ENCODE measurements at regions not wholly inside any gene's neighbourhood (a gene's known extent, or its start where the extent isn't known, plus 50 kb on each side); places are given as distances from the start of the nearest gene placed in this dataset.

DNA sequence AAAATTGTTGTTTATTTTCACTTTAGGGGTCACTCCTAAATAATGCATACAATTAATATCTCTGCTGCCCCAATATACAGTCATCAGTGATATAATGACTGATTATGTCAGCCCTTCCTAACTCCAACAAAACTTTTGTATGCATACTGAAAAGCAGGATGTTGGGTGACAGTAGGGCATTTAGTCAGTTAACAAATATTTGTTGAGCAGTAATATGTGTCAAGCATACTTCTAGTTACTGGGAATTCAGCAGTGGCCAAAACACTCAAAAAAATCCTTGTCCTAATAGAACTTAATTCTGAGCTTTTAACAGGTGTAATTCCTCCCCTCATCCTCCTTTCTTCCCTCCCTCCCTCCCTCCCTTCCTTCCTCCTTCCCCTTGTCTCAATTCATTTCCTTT lies 560.7 kb upstream of the KLHL1 start:
- Histone ChIP-seq H3K36me3 (ENCODE audit: control insufficient read depth in 2 of 2, extremely low read depth in 1 of 2, insufficient read depth in 2 of 2, low read length in 2 of 2) (no peaks in the 10 kb centered on the region), H3K9me1 (ENCODE audit: control insufficient read depth, extremely low read depth, insufficient read depth, low read length) (no peaks in the 10 kb centered on the region), H4K20me1 (ENCODE audit: control insufficient read depth, extremely low read depth, insufficient read depth, low read length) (no peaks in the 10 kb centered on the region), H3K4me1 (ENCODE audit: control insufficient read depth, extremely low read depth, insufficient read depth, low read length) (no peaks in the 10 kb centered on the region), H3K79me2 (ENCODE audit: control insufficient read depth, insufficient read depth, low read length) (no peaks in the 10 kb centered on the region), H2AFZ (ENCODE audit: control insufficient read depth, low read length) (no peak overlapping the region), H3K27me3 (ENCODE audit: control insufficient read depth, extremely low read depth, insufficient read depth, low read length) (no peaks in the 10 kb centered on the region), H3K4me2 (ENCODE audit: control insufficient read depth, extremely low read depth, insufficient read depth, low read depth, low read length) (no peak overlapping the region), H3K9ac (ENCODE audit: control insufficient read depth, extremely low read depth, insufficient read depth, low read length) (no peak overlapping the region), H3K9me3 (ENCODE audit: control insufficient read depth, low read depth, low read length) (no peaks in the 10 kb centered on the region), H3K4me3 (ENCODE audit: control insufficient read depth in 2 of 3, extremely low read depth in 1 of 3, insufficient read depth in 2 of 3, low read depth in 1 of 3, low read length in 3 of 3) (no peak overlapping the region), H3K27ac (ENCODE audit: control insufficient read depth, insufficient read depth, low read length) (no peak overlapping the region)
- DNase-seq (ENCODE audit: low read depth, low spot score) (no peak), FAIRE-seq (no peak)
- dilution Hi-C loops (cut with MboI; ENCODE audit: extremely low pct_ligation_motif_present, low sequenced_read_pairs), result no loop called here
- TF ChIP-seq, protein P1, sequence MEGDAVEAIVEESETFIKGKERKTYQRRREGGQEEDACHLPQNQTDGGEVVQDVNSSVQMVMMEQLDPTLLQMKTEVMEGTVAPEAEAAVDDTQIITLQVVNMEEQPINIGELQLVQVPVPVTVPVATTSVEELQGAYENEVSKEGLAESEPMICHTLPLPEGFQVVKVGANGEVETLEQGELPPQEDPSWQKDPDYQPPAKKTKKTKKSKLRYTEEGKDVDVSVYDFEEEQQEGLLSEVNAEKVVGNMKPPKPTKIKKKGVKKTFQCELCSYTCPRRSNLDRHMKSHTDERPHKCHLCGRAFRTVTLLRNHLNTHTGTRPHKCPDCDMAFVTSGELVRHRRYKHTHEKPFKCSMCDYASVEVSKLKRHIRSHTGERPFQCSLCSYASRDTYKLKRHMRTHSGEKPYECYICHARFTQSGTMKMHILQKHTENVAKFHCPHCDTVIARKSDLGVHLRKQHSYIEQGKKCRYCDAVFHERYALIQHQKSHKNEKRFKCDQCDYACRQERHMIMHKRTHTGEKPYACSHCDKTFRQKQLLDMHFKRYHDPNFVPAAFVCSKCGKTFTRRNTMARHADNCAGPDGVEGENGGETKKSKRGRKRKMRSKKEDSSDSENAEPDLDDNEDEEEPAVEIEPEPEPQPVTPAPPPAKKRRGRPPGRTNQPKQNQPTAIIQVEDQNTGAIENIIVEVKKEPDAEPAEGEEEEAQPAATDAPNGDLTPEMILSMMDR (optimal IDR thresholded peaks at IDR 0.05 in 1 of 3, IDR thresholded peaks at IDR 0.05 in 1 of 3, conservative IDR thresholded peaks at IDR 0.05 in 1 of 3; ENCODE audit: extremely low read depth in 1 of 3, insufficient read depth in 2 of 3, low read length in 3 of 3), result no peak
- no peak for TF ChIP-seq EZH2 (IDR thresholded peaks at IDR 0.05; ENCODE audit: low read length)

DNA sequence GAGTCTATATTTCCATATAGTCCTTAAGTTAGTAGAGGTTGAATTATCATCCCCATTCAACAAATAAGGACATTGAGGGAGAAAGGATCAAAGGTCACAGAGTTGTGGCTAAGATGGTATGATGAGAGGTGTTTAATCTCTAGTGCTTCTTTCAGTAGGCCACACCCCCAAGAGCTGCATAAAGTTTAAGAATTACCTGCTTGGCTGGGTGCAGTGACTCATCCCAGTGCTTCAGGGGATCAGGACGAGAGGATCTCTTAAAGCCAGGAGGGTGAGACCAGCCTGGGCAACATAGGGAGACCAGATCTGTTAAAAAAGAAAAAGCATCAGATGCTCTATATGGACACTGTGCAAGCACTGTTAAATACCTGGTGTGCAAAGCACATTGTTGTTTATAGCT lies 560.0 kb upstream of the KLHL1 start:
- Histone ChIP-seq H3K27ac (ENCODE audit: control insufficient read depth, insufficient read depth, low read length) (no peak overlapping the region), H3K9me3 (ENCODE audit: control insufficient read depth, low read depth, low read length) (no peaks in the 10 kb centered on the region), H3K36me3 (ENCODE audit: control insufficient read depth in 2 of 2, extremely low read depth in 1 of 2, insufficient read depth in 2 of 2, low read length in 2 of 2) (no peaks in the 10 kb centered on the region), H3K79me2 (ENCODE audit: control insufficient read depth, insufficient read depth, low read length) (no peaks in the 10 kb centered on the region), H3K27me3 (ENCODE audit: control insufficient read depth, extremely low read depth, insufficient read depth, low read length) (no peaks in the 10 kb centered on the region), H2AFZ (ENCODE audit: control insufficient read depth, low read length) (no peak overlapping the region), H3K4me3 (ENCODE audit: control insufficient read depth in 2 of 3, extremely low read depth in 1 of 3, insufficient read depth in 2 of 3, low read depth in 1 of 3, low read length in 3 of 3) (no peak overlapping the region), H3K9ac (ENCODE audit: control insufficient read depth, extremely low read depth, insufficient read depth, low read length) (no peak overlapping the region), H3K4me2 (ENCODE audit: control insufficient read depth, extremely low read depth, insufficient read depth, low read depth, low read length) (no peak overlapping the region), H3K4me1 (ENCODE audit: control insufficient read depth, extremely low read depth, insufficient read depth, low read length) (no peaks in the 10 kb centered on the region), H4K20me1 (ENCODE audit: control insufficient read depth, extremely low read depth, insufficient read depth, low read length) (no peaks in the 10 kb centered on the region), H3K9me1 (ENCODE audit: control insufficient read depth, extremely low read depth, insufficient read depth, low read length) (no peaks in the 10 kb centered on the region)
- dilution Hi-C loops (cut with MboI; ENCODE audit: extremely low pct_ligation_motif_present, low sequenced_read_pairs), result no loop called here
- no peak for TF ChIP-seq EZH2 (IDR thresholded peaks at IDR 0.05; ENCODE audit: low read length)
- TF ChIP-seq, protein P1 (optimal IDR thresholded peaks at IDR 0.05 in 1 of 3, IDR thresholded peaks at IDR 0.05 in 1 of 3, conservative IDR thresholded peaks at IDR 0.05 in 1 of 3; ENCODE audit: extremely low read depth in 1 of 3, insufficient read depth in 2 of 3, low read length in 3 of 3), result no peak
- DNase-seq (ENCODE audit: low read depth, low spot score), result no peak
- no peak for FAIRE-seq
